OCI-LY1 (cell line): ENCODE measurements at regions not wholly inside any gene's neighbourhood (a gene's known extent, or its start where the extent isn't known, plus 50 kb on each side); places are given as distances from the start of the nearest gene placed in this dataset.
"Not testable (repeated sequence)": the region's sequence is repeated elsewhere in the genome, so short reads cannot be mapped to it uniquely, and the experiment has no call there.

ENCODE experiments used
- CTCF ChIP-seq: fragments of 200-600 bp; sonication (generic), shearing (Covaris generic); IDR thresholded peaks from 2 replicates; pipeline ENCODE4 v1.5.1; 2017; ENCODE audit warnings: mild to moderate bottlenecking, antibody characterized with exemption, low read length, moderate library complexity, mixed read lengths
- EZH2 ChIP-seq: fragments of 200-600 bp; sonication (generic), shearing (Covaris generic); IDR thresholded peaks from 2 replicates; pipeline ENCODE4 v1.8.0; 2017; ENCODE audit warnings: borderline replicate concordance, mixed run types, mild to moderate bottlenecking, antibody characterized with exemption, low read length, moderate library complexity, mixed read lengths

- not testable (repeated sequence) for TF ChIP-seq CTCF, EZH2
Measured at GRCh38 chr5:1619531-1619930, 95.8 kb upstream of the LPCAT1 start.
